SW480 (cell line): ENCODE measurements at regions not wholly inside any gene's neighbourhood (a gene's known extent, or its start where the extent isn't known, plus 50 kb on each side); places are given as distances from the start of the nearest gene placed in this dataset.

ENCODE experiments used
- DNase-seq: peaks from one replicate; pipeline ENCODE4 v3.0.0-alpha.2; 2016; ENCODE audit warnings: low spot score

DNA sequence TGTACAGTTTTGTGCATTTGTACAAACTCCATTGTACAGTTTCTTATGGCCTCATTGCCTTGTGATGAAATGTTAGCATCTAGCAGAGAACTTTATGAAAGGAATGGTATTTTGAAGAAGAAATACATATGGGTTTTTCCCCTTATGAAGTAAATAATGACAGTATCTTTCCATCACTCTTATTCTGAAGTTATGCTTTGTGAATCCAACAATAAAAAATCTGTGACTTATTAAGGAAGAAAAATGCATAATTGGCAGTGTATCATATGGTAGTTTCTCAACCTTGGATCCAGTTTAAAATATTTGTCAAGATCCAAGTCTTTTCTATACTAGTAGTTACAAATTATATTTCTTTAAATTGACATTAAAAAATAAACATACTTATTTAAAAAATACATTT lies 859.1 kb upstream of the FLRT2 start:
- no peak for DNase-seq

DNA sequence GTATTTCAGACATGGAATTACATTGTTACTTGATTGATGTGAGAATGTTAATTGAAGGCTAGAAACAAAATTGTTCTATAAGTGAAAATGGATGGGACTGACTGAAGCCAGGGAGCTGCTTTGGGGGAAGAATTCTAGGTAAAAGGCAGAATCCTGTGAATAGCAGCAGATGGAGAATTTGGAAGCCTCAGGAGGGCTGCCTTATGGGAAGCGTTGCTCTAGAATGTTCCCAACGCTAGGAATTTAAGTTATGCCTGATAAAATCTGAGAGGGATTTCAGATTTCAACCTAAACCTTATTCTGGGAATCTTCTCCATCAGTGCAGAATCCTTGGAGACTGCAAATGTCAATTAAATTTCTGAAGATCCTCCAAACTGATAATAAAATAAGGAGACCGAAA lies 858.2 kb upstream of the FLRT2 start:
- no peak for DNase-seq

DNA sequence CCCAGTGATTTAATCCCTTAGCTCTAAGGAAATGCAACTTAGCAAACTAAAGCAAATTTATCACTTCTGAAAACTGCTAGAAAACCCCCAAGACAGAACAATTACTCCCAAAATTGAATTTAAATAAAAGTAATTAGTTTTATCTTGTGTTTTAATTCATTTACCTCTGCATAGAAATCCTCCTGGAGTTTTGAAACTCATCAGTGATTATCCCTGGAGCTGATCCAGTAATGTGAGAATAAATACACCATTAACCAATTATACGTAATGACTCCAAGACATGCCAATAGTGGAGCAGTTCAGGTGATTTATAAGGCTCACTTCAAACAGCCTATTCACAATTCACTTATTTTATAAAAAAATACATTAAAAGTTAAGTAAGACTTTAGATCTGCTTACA lies 855.3 kb upstream of the FLRT2 start:
- DNase-seq = no peak

DNA sequence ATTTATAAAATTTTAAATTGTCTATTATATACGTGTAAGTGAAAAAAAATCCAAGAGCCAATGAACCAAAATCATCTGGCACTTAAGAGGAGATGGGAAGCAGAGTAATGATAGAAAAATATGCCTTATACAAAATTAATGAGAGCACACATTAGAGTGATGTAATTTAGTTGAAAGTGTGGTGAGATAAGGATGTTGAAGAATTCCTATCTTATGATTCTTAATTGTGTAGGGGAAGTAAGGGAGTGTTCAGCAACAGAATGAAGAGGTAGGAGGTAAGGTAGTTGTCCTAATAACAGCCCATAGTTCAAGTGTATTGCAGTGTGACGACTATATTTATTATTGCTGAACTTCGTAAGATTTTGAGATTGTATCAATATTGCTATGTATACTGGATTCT lies 843.4 kb upstream of the FLRT2 start:
- no peak for DNase-seq

DNA sequence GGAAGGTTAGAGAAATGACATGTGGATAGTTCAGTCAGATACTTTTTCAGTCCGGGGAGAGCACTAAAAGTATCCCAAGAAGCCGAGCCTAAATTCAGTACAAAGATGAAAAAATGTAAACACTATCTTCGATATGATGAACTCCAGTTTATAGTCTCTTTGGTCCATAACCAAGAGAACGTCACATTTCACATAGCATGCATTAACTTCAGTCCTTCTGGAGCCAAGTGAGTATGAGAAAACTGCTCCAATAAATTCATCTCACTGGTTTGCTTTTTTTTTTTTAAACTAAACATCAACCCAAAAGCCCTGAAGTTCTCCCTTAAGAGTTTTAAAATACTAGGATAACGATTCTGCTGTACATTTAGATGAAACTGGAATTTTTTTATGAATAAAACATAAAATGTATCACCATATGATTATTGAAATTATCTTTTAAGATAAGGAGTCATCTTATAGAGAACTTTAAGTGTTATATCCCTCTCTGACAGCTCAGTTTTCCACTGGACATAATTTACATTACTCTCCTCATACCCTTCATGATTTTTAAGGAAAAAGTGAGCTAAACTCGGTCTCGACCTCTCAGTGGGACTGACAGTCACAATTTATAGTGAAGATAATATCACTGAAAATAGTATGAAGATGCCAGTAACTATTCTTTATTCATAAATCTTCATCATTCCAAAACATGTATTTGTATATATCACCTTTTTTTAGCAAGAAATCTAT lies 841.5 kb upstream of the FLRT2 start:
- no peak for DNase-seq

DNA sequence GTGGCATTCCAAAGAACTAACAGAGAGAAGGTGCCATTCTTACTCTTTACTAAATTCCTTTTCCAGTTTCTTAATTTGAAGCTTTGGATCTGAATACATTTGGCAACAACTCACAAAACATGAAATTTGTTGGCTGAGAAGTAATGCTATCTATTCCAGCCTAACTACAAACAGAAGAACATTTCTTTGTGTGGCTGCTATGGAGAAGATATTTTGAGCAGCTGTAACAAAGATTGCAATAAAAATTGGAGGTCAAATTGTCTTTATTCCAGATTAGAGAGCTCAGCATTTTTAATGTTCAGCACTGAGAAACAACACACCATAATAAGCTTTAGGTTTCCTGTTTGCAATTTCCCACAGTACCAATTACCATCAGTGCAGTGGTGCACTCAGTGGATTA lies 835.8 kb upstream of the FLRT2 start:
- DNase-seq = no peak

DNA sequence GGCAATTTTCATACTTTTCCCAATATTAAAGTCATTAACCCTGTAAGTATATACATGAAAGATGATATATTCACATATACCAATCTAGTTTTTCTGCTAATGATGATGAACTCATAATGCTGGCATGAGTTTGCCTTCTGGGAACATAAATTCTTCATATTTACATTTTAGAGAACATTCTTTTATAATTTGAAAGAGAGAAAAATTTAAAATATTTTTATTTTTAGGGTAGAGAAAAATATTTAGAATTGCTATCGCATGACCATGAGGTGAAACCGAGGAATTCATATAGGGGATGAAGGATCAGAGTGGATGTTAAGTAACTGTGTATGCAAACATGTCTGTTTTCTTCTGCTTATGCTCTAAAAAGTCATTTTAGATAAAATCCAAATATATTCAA lies 825.3 kb upstream of the FLRT2 start:
- DNase-seq = no peak

DNA sequence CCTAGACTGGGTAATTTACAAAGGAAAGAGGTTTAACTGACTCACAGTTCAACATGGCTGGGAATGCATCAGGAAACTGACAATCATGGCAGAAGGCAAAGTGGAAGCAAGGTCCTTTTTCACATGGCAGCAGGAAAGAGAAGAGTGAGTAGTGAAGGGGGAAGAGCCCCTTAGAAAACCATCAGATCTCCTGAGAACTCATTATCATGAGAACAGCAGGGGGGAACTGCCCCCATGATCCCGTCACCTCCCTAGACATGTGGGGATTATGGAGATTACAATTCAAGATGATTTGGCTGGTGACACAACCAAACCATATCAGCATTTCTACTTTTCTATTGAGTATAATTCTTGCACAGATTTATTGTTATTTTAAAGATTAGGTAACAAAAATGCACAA lies 822.1 kb upstream of the FLRT2 start:
- DNase-seq = no peak

DNA sequence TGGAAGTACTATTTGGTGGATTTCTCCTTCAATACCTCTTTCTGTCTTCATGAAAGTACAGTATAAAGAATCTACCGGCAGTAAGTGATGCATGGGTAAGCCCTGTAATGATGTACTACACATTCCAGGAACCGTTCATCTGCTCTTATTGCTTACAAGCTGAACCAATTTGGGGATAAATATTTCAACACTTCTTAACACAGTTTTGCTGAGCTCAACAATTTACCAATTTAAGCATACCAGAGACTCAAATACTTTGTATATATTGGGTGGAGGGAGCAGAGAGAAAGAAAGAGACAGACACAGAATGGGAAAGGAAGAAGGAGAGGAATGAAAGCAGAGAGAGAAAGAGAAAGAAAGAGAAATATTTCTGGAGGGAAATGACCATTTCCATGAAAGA lies 821.1 kb upstream of the FLRT2 start:
- DNase-seq = no peak

DNA sequence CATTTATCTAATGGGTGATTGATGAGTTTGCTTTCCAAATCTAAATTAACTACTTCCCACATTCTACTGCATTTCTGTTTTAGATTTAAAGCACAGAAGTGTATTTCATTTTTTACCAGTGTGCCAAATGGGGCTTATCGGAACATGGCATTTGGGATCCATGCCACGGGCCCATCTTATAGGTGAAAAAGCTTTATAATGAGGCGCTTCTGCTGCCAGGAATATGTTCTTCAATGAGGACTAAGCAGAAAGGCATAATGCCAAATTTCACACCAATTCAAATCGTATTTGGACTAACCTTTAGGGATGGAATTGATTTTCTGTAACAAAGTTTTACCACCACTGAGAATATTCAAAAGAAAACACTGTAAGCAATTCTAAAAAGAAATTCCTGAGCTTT lies 803.5 kb upstream of the FLRT2 start:
- DNase-seq = no peak

DNA sequence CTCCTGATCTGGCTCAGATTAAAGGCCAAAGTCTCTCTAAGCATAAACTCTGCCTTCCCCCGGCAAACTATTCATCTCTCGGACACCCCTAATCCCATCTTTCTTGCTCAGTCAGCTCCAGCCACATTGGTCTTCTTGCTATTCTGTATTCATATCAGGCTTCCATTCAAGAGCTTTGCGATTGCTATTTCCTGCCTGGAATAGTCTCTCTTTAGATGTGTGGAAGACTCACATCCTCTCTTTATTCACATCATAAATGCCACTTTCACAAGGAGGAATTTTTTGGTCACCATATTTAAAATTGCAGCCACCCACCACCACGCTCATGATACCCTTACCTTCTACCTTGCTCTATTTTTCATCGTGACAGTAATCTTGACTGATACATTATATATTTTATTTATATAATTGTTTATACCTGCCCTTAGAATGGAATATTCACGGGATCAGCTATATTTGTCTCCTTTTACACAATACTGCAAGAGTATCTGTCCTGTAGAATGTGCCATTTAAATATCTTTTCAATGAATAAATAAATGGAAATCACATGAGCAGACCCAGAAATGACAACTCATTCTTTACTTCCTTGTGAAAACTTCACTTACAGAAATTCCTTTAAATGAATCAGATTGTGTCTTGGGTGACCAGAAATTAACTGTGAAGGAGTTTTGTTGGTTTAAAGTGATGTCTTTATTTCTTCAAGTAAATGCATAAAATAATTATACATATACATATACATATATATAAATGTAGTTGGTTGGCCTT lies 780.6 kb upstream of the FLRT2 start:
- no peak for DNase-seq

DNA sequence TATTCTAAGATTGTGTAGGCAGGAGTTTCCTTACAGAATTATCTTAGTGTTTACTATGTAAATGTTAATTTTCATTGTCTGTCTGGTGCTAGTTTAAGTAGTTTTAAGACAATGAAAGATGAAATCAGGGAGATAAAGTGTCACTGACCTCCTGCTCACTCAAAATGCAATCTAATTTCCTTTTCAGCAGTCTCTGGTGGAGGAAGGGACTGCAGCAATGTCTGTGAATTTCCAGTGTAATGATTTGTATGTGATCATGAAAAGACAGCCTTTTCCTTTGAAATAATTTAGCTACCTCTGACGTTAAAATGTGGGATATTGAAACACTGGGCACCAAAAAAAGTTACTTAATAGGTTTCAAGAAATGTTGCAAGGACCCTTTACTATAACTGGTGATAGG lies 779.7 kb upstream of the FLRT2 start:
- DNase-seq = no peak

DNA sequence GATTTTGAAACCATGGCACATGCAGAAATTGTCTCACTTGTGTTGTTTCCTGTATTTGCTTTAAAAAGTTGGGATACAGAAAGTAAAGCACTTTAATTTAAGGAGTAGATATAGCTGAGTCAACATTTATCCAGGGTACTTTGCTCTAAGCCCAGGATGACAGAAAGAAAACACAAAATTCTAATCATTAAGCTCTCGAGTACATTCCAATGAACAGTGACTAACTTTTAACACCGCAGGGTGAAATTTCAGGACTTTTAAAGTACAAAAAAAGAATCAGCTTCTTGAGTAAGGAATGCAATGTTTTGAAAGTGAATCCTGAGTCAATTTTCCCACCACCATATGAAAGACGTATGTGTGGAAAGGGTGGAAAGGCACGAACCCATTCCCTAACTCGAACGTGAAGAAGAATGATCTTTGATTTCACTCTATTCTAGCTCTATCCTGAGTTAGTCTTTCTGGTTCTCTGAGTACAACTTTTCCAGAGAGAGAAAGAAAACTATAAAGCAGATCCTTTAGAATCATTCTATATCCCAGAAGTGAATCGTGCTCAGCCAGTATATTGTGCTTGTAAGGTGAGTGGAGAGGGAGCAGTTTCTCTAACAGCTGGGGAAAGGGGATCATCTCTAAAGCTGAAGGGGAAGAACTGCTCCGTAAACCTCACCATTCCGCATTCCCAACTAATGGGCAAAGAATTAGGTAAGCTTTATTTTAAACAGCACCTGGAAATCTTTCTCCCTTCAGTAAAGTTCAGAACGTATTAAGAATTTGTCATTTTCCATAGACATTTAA lies 779.0 kb upstream of the FLRT2 start:
- DNase-seq = no peak

DNA sequence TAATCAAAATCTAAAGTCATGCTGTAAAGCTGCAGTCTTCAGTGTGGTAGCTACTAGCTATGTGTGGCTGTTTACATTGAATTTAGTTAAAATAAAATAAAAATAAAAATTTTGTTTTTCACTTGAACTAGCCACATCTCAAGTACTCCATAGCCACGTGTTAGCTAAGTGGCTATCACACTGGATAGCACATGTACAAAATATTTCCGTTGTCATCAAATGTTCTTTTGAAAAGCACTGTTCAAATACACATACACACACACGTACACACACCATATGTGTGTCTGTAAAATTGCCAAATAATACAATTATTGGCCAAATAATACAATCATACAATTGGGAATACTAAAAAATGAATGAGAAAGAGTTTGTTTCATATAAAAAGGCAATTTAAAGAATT lies 778.2 kb upstream of the FLRT2 start:
- DNase-seq = no peak

DNA sequence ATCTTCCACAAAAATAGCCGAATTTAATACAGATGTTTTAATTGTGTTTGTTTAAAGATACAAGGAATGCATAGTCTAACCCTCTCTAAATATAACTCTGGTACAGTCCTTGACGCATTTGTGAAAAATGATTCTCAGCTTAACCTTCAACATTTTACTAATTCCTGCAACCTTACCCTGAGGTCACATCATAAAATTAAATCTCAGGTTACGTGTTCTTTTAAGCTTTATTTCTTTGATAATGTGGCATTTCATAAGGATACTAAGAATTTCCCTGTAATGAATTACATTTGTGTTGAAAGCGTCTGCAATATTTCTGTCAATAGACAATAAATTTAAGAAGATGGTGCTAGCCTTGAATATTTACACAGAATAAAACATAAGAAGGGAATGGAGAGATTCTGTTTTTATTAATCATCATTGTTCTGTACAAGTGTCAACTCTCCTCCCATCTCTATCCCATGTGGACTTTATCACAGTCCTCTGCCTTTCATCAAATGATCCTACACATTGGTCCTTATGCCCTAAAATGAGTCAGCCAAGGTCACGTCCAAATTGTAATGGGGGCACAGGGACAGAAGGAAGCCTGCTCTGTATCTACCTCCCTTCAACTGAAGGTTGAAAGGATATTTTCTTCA lies 769.3 kb upstream of the FLRT2 start:
- no peak for DNase-seq

DNA sequence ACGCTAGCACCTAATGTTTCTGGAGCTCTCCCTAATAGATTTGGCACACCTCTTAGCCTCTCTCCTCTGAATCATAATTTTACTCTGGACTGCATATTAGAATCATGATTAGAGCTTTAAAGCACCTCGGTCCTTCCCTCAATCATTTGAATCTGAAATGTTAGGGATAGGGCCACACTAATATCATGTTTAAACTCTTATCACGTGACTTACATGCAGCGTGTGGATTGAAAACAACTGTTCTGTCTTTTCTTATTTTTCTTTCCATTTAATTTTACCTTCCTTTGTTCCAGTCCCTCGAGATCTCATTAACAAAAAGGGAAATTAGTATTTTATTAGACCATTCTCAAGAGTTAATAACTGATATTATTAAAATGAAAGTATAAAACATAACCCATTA lies 762.5 kb upstream of the FLRT2 start:
- DNase-seq = no peak

DNA sequence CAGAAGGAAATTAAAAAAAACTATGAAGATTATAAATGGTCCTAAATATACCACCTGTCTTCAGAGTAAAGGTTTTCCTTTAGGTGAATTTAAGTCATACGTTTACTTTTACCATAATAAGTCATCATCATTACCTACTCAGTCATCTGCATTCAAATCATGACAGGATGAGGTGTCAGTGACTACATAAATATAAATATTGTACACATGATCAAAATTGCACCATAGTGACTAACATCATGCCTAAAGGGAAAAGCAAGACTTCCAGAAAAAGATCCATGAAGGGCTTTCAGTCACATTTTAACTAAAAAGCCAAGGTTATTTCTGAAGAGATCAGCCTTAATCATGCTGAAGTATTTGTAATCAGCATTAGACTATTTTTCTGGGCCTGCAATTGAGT lies 759.9 kb upstream of the FLRT2 start:
- DNase-seq = no peak

DNA sequence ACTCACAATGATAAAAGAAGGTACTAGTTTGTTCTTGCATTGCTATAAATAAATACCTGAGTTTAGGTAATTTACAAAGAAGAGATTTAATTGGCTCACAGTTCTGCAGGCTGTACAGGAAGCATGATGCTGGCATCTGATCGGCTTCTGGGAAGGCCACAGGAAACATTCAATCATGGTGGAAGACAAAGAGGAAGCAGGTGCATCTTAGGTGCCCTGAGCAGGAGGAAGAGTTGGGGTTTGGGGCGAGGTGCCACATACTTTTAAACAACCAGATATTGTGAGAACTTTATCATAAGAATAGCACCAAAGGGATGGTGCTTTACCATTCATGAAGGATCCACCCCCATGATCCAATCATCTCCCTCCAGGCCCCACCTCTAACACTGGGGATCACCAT lies 752.6 kb upstream of the FLRT2 start:
- DNase-seq = no peak

DNA sequence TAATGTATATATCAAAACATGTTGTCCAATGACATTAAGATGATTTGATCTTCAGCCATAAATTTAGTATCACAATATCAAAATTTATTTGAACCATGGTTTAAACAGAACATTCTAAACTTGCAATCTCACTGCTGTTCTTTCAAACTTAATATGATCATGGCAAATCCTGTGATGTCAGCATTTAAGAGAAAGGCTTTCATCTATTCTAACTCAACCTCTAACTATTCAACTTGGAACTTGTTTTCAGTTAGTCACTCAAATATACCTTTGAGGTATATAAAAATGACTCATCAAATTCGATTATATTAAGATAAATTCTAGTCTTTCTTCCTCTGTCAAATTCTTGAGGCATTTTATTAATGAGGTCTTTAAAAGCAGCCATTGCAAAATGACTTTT lies 747.0 kb upstream of the FLRT2 start:
- DNase-seq = no peak

DNA sequence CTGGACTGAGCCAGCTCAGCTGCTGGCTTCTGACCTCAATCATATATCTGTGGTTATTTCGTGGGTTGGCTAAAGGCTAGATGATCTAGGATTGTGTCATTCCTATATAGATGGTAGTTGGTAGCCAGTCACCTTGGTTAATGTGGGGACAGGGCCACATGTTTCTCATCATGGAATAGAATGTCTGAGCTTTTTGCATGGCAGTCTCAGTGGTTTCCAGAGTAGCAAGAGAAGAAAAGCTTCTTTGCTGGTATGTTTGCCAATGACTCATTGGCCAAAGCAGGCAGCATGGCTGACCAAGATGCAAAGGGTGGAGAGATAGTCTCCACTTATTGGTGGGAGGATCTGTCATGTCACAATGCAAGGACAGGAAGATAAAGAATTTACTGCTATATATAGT lies 746.4 kb upstream of the FLRT2 start:
- DNase-seq = no peak

DNA sequence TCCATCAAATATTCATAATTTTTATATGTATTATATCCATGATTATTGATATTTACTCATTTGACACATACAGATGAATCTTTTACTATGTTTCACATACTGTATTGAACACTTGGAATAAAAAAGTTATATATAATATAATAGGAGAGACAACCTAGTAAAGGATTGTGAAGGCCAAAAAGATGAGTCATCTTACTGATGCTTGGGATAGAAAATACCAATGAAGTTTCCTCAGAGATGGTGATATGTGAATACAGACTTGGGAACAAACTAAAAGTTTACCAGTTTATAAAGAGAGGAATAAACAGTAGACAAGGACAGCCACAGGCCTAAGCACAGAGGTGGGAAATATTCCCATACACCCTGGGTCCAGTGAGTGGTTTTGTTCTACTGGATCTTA lies 743.9 kb upstream of the FLRT2 start:
- no peak for DNase-seq

DNA sequence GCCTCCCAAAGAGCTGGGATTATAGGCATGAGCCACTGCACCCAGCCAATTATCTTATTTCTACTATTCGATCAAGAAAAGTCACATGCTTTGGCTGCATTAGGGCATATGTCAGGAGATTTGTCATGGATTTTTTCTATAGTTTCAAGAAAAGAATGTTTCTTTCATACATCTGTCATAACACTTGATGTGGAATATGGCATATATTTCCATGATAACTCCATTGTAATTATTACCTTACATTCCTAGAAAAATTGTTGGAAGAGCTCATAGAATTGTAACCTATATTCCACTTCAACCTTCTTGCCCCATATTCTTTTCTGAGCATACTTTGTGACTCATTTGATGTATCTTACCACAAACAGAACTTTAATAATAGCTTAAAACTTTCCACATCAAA lies 740.9 kb upstream of the FLRT2 start:
- DNase-seq = peak; percentile 2
